Mammary epithelial cell (primary cell): ENCODE measurements at regions not wholly inside any gene's neighbourhood (a gene's known extent, or its start where the extent isn't known, plus 50 kb on each side); places are given as distances from the start of the nearest gene placed in this dataset.

Experiments
- CTCF ChIP-seq, 2 donors: IDR thresholded peaks in 1 of 2; conservative IDR thresholded peaks in 1 of 2; 2 replicates each; pipeline ENCODE4 v1.5.1; 2011 to 2012; ENCODE audit warnings: inconsistent platforms in 2 of 2, low read length in 2 of 2, mild to moderate bottlenecking in 2 of 2, control low read depth in 1 of 2, low read depth in 1 of 2; ENCODE audit not compliant: insufficient read depth in 1 of 2; ENCODE audit errors: extremely low read depth in 1 of 2
- EZH2 ChIP-seq: IDR thresholded peaks from 2 replicates; pipeline ENCODE4 v1.6.1; 2012; ENCODE audit warnings: low read length, inconsistent platforms, borderline replicate concordance

GRCh38 chr2:207352978-207353671, 176.6 kb upstream of the CREB1 start:
- TF ChIP-seq CTCF (conservative IDR thresholded peaks at IDR 0.05 in 1 of 2, IDR thresholded peaks at IDR 0.05 in 1 of 2; ENCODE audit: extremely low read depth in 1 of 2, insufficient read depth in 1 of 2, low read depth in 1 of 2, low read length in 2 of 2): no peak
- no peak for TF ChIP-seq EZH2
